HFFc6 (cell line): ENCODE measurements at regions not wholly inside any gene's neighbourhood (a gene's known extent, or its start where the extent isn't known, plus 50 kb on each side); places are given as distances from the start of the nearest gene placed in this dataset.
A peak's percentile ranks its signal among the peaks of the same experiment; 100 is the strongest.

Experiments
- DNase-seq: peaks from one replicate; pipeline ENCODE4 v3.0.0-alpha.2; 2018
- H3K27ac Mint-ChIP-seq: 2 replicates; pipeline ENCODE4 v1.8.0; 2020; ENCODE audit warnings: mild to moderate bottlenecking, mixed read lengths
- H3K27me3 Mint-ChIP-seq: 2 replicates; pipeline ENCODE4 v1.8.0; 2021; ENCODE audit warnings: mild to moderate bottlenecking, moderate library complexity, mixed read lengths; ENCODE audit not compliant: insufficient read depth
- H3K36me3 Mint-ChIP-seq: 2 replicates; pipeline ENCODE4 v1.8.0; 2021; ENCODE audit warnings: low read depth, mixed read lengths
- H3K4me1 Mint-ChIP-seq: 2 replicates; pipeline ENCODE4 v1.8.0; 2020; ENCODE audit warnings: low read depth, mixed read lengths
- H3K4me3 Mint-ChIP-seq: 2 replicates; pipeline ENCODE4 v1.8.0; 2020; ENCODE audit warnings: mild to moderate bottlenecking, moderate library complexity, mixed read lengths
- H3K9me3 Mint-ChIP-seq: 2 replicates; pipeline ENCODE4 v1.8.0; 2020; ENCODE audit warnings: mild to moderate bottlenecking, mixed read lengths
- TF ChIP-seq, protein P1 (sequence below): fragments of 200-600 bp; sonication (generic); IDR thresholded peaks from 2 replicates; pipeline ENCODE4 v1.5.0; 2021; ENCODE audit warnings: antibody characterized with exemption, mild to moderate bottlenecking

- Mint-ChIP-seq H3K27ac (peak overlapping the region; percentile 22; the same call in 1 of the 2 replicates), H3K27me3 (no peaks in the 10 kb centered on the region), H3K36me3 (peaks cover 8% of the 10 kb centered on the region; the same call in 1 of the 2 replicates), H3K4me3 (peak overlapping the region; percentile 26; the same call in 1 of the 2 replicates), H3K9me3 (no peaks in the 10 kb centered on the region), H3K4me1 (peaks cover 54% of the 10 kb centered on the region)
- TF ChIP-seq, protein P1, sequence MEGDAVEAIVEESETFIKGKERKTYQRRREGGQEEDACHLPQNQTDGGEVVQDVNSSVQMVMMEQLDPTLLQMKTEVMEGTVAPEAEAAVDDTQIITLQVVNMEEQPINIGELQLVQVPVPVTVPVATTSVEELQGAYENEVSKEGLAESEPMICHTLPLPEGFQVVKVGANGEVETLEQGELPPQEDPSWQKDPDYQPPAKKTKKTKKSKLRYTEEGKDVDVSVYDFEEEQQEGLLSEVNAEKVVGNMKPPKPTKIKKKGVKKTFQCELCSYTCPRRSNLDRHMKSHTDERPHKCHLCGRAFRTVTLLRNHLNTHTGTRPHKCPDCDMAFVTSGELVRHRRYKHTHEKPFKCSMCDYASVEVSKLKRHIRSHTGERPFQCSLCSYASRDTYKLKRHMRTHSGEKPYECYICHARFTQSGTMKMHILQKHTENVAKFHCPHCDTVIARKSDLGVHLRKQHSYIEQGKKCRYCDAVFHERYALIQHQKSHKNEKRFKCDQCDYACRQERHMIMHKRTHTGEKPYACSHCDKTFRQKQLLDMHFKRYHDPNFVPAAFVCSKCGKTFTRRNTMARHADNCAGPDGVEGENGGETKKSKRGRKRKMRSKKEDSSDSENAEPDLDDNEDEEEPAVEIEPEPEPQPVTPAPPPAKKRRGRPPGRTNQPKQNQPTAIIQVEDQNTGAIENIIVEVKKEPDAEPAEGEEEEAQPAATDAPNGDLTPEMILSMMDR = peak; percentile 49
- DNase-seq = no peak
Observed at GRCh38 chr4:28378109-28378830, 1517.6 kb downstream of the STIM2 start.

- H3K4me1 Mint-ChIP-seq = peaks cover 32% of the 10 kb centered on the region
- DNase-seq = no peak
- H3K27ac Mint-ChIP-seq = no peak overlapping the region
- no peak overlapping the region for H3K4me3 Mint-ChIP-seq
- no peaks in the 10 kb centered on the region for H3K36me3 Mint-ChIP-seq
- no peaks in the 10 kb centered on the region for H3K27me3 Mint-ChIP-seq
- no peaks in the 10 kb centered on the region for H3K9me3 Mint-ChIP-seq
- TF ChIP-seq, protein P1 = no peak
Observed at GRCh38 chr4:28385801-28386200, 1525.2 kb downstream of the STIM2 start.

DNA sequence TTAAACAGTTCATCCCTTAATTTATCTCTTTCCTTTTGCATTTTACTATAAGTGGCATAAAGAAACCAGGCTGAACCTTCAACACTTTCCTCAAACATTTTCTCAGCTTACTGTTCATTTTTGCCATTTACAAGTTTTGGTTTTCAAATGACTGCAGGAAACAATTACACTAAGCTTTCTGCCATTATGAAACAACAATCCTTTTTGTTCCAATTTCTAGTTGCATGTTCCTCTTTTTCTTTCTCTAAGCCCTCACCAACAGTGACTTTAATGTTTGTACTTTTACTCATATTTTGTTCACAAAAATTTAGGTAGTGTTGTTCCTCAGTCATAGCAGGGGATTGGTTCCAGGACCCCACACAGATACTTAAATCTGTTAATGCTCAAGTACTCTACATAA, 1526.1 kb downstream of the STIM2 start:
- TF ChIP-seq, protein P1 = no peak
- no peaks in the 10 kb centered on the region for H3K27me3 Mint-ChIP-seq
- peak overlapping the region; percentile 0; the same call in 1 of the 2 replicates for H3K4me3 Mint-ChIP-seq
- no peaks in the 10 kb centered on the region for H3K36me3 Mint-ChIP-seq
- DNase-seq = no peak
- no peaks in the 10 kb centered on the region for H3K9me3 Mint-ChIP-seq
- H3K27ac Mint-ChIP-seq = no peak overlapping the region; the same call in 1 of the 2 replicates
- peaks cover 42% of the 10 kb centered on the region for H3K4me1 Mint-ChIP-seq

DNA sequence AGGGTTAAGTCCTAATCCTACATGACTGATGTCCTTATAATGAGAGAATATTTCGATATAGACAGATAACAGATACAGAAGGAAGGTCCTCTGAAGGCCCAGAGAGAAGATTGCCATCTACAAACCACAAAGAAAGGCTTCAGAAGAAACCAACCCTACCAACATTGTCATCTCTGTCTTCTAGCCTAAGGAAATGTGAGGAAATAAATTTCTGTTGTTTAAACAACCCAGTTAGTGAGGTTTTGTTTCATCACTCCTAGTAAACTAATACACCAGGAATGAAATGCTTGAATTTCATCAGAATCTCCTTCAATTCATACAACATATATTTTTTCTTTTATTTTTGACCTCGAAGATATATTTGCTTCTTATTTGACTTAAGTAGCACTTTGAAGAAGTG, 1527.8 kb downstream of the STIM2 start:
- Mint-ChIP-seq H3K9me3 (no peaks in the 10 kb centered on the region), H3K4me3 (no peak overlapping the region), H3K27me3 (no peaks in the 10 kb centered on the region), H3K36me3 (no peaks in the 10 kb centered on the region), H3K4me1 (peaks cover 53% of the 10 kb centered on the region), H3K27ac (no peak overlapping the region)
- DNase-seq = peak; percentile 8
- TF ChIP-seq, protein P1 = no peak

- DNase-seq = peak; percentile 69
- Mint-ChIP-seq H3K4me3 (peak overlapping the region; percentile 48), H3K27me3 (no peaks in the 10 kb centered on the region), H3K9me3 (no peaks in the 10 kb centered on the region), H3K27ac (peak overlapping the region; percentile 78), H3K4me1 (peaks cover 40% of the 10 kb centered on the region), H3K36me3 (peaks cover 5% of the 10 kb centered on the region; the same call in 1 of the 2 replicates)
- TF ChIP-seq, protein P1 = no peak
Observed at GRCh38 chr4:28391877-28392276, 1531.2 kb downstream of the STIM2 start.
